Activated naive CD4-positive, alpha-beta T cell treated with anti-CD3 and anti-CD28 coated beads, Interleukin-2, amount 50 U/mL, for 72 hours (primary cell): ENCODE measurements at regions not wholly inside any gene's neighbourhood (a gene's known extent, or its start where the extent isn't known, plus 50 kb on each side); places are given as distances from the start of the nearest gene placed in this dataset.

Experiments used
- ATAC-seq, 2 donors: fragments of 150-1000 bp; cut with Tn5 transposase; 2 replicates each; pipeline ENCODE4 v1.10.0; 2021; ENCODE audit warnings: mild to moderate bottlenecking in 2 of 2, moderate library complexity in 2 of 2
- DNase-seq, 2 donors: peaks; one replicate each; pipeline ENCODE4 v3.0.0; 2021 to 2022; ENCODE audit warnings: low spot score in 2 of 2
- H3K27ac Mint-ChIP-seq, 2 donors: one replicate each; pipeline ENCODE4 v1.8.0; 2022; ENCODE audit warnings: mild to moderate bottlenecking in 2 of 2, mixed read lengths in 2 of 2
- H3K36me3 Mint-ChIP-seq, 2 donors: one replicate each; pipeline ENCODE4 v1.8.0; 2022; ENCODE audit warnings: mixed read lengths in 2 of 2
- H3K9me3 Mint-ChIP-seq, 2 donors: one replicate each; pipeline ENCODE4 v1.8.0; 2022; ENCODE audit warnings: mixed read lengths in 2 of 2

- H3K9me3 Mint-ChIP-seq, result peaks cover 3 to 13% of the 10 kb centered on the region in 2 donors
- ATAC-seq (no peak), DNase-seq (no peak)
- H3K27ac Mint-ChIP-seq, result no peak overlapping the region
- peaks cover 4 to 12% of the 10 kb centered on the region in 2 donors for H3K36me3 Mint-ChIP-seq
Observed at GRCh38 chr15:95444860-95445259, 885.6 kb upstream of the NR2F2 start.

GRCh38 chr15:95446854-95447253 is 883.6 kb upstream of the NR2F2 start:
- Mint-ChIP-seq H3K27ac (peak overlapping the region in 1 of 2 donors; percentile 56), H3K9me3 (peaks cover 3 to 17% of the 10 kb centered on the region in 2 donors), H3K36me3 (peaks cover 7 to 12% of the 10 kb centered on the region in 2 donors)
- DNase-seq, result no peak
- peak; percentile 71 to 100 for ATAC-seq

GRCh38 chr15:95447486-95447885 is 883.0 kb upstream of the NR2F2 start:
- H3K9me3 Mint-ChIP-seq, result peaks cover 3 to 18% of the 10 kb centered on the region in 2 donors
- peak overlapping the region in 1 of 2 donors; percentile 56 for H3K27ac Mint-ChIP-seq
- DNase-seq, result no peak
- H3K36me3 Mint-ChIP-seq, result peaks cover 9 to 12% of the 10 kb centered on the region in 2 donors
- ATAC-seq, result no peak

- peaks cover 0 to 12% of the 10 kb centered on the region in 2 donors for H3K9me3 Mint-ChIP-seq
- H3K27ac Mint-ChIP-seq, result no peak overlapping the region
- no peak for ATAC-seq
- peaks cover 2 to 9% of the 10 kb centered on the region in 2 donors for H3K36me3 Mint-ChIP-seq
- no peak for DNase-seq
Observed at GRCh38 chr15:95448531-95449229, 881.8 kb upstream of the NR2F2 start.

- H3K27ac Mint-ChIP-seq, result no peak overlapping the region
- H3K36me3 Mint-ChIP-seq, result peaks cover 0 to 9% of the 10 kb centered on the region in 2 donors
- DNase-seq (no peak), ATAC-seq (no peak)
- peaks cover 0 to 10% of the 10 kb centered on the region in 2 donors for H3K9me3 Mint-ChIP-seq
Observed at GRCh38 chr15:95449230-95449628, 881.3 kb upstream of the NR2F2 start.

- Mint-ChIP-seq H3K27ac (no peak overlapping the region), H3K9me3 (peaks cover 0 to 17% of the 10 kb centered on the region in 2 donors)
- ATAC-seq, result no peak
Observed at GRCh38 chr15:95450413-95450812, 880.1 kb upstream of the NR2F2 start.

GRCh38 chr15:95451938-95452337 is 878.6 kb upstream of the NR2F2 start:
- Mint-ChIP-seq H3K9me3 (peaks cover 7 to 11% of the 10 kb centered on the region in 2 donors), H3K36me3 (peaks cover 5 to 13% of the 10 kb centered on the region in 2 donors), H3K27ac (no peak overlapping the region)
- DNase-seq (no peak), ATAC-seq (no peak)

More at GRCh38 chr15:95450413-95450812, 880.1 kb upstream of the NR2F2 start:
- peaks cover 0 to 17% of the 10 kb centered on the region in 2 donors for H3K36me3 Mint-ChIP-seq
- no peak for DNase-seq

GRCh38 chr15:95454403-95455262 is 875.9 kb upstream of the NR2F2 start:
- Mint-ChIP-seq H3K9me3 (peaks cover 7 to 11% of the 10 kb centered on the region in 2 donors), H3K27ac (no peak overlapping the region), H3K36me3 (peaks cover 5 to 13% of the 10 kb centered on the region in 2 donors)
- DNase-seq, result no peak
- ATAC-seq, result no peak

- ATAC-seq, result no peak
- no peak overlapping the region for H3K27ac Mint-ChIP-seq
- peaks cover 5 to 8% of the 10 kb centered on the region in 2 donors for H3K36me3 Mint-ChIP-seq
- peaks cover 7% of the 10 kb centered on the region in 2 donors for H3K9me3 Mint-ChIP-seq
- DNase-seq, result no peak
Observed at GRCh38 chr15:95457520-95457919, 873.0 kb upstream of the NR2F2 start.

- Mint-ChIP-seq H3K36me3 (peaks cover 5 to 8% of the 10 kb centered on the region in 2 donors), H3K9me3 (peaks cover 7% of the 10 kb centered on the region in 2 donors), H3K27ac (no peak overlapping the region)
- DNase-seq (no peak), ATAC-seq (no peak)
Observed at GRCh38 chr15:95458721-95459120, 871.8 kb upstream of the NR2F2 start.

GRCh38 chr15:95459273-95459672 is 871.2 kb upstream of the NR2F2 start:
- ATAC-seq (no peak), DNase-seq (no peak)
- no peak overlapping the region for H3K27ac Mint-ChIP-seq
- H3K36me3 Mint-ChIP-seq, result peaks cover 5 to 8% of the 10 kb centered on the region in 2 donors
- peaks cover 7% of the 10 kb centered on the region in 2 donors for H3K9me3 Mint-ChIP-seq

- DNase-seq (no peak), ATAC-seq (no peak)
- H3K9me3 Mint-ChIP-seq, result no peaks in the 10 kb centered on the region
- H3K27ac Mint-ChIP-seq, result no peak overlapping the region
- H3K36me3 Mint-ChIP-seq, result no peaks in the 10 kb centered on the region
Observed at GRCh38 chr15:95464509-95464908, 866.0 kb upstream of the NR2F2 start.

GRCh38 chr15:95468820-95469219 is 861.7 kb upstream of the NR2F2 start:
- no peak overlapping the region for H3K27ac Mint-ChIP-seq
- no peaks in the 10 kb centered on the region for H3K36me3 Mint-ChIP-seq
- ATAC-seq, result no peak
- no peak for DNase-seq
- no peaks in the 10 kb centered on the region for H3K9me3 Mint-ChIP-seq

- H3K9me3 Mint-ChIP-seq, result no peaks in the 10 kb centered on the region
Observed at GRCh38 chr15:95469496-95470000, 861.0 kb upstream of the NR2F2 start.

GRCh38 chr15:95470529-95470928 is 860.0 kb upstream of the NR2F2 start:
- DNase-seq, result no peak
- Mint-ChIP-seq H3K36me3 (no peaks in the 10 kb centered on the region), H3K9me3 (no peaks in the 10 kb centered on the region), H3K27ac (no peak overlapping the region)
- ATAC-seq, result no peak

More at GRCh38 chr15:95469496-95470000, 861.0 kb upstream of the NR2F2 start:
- DNase-seq (no peak), ATAC-seq (no peak)
- H3K27ac Mint-ChIP-seq, result no peak overlapping the region
- no peaks in the 10 kb centered on the region for H3K36me3 Mint-ChIP-seq

- Mint-ChIP-seq H3K27ac (no peak overlapping the region), H3K9me3 (no peaks in the 10 kb centered on the region), H3K36me3 (no peaks in the 10 kb centered on the region)
- ATAC-seq (no peak), DNase-seq (no peak)
Observed at GRCh38 chr15:95470997-95471689, 859.4 kb upstream of the NR2F2 start.

GRCh38 chr15:95471690-95472086 is 858.8 kb upstream of the NR2F2 start:
- H3K27ac Mint-ChIP-seq, result no peak overlapping the region
- DNase-seq, result no peak
- H3K36me3 Mint-ChIP-seq, result no peaks in the 10 kb centered on the region
- ATAC-seq, result no peak
- H3K9me3 Mint-ChIP-seq, result no peaks in the 10 kb centered on the region
